K562 (cell line): ENCODE measurements at regions not wholly inside any gene's neighbourhood (a gene's known extent, or its start where the extent isn't known, plus 50 kb on each side); places are given as distances from the start of the nearest gene placed in this dataset.

Experiments
- ATAC-seq: fragments of 200-7000 bp; cut with Tn5 transposase; 3 replicates; pipeline ENCODE4 v1.9.1; 2020; ENCODE audit warnings: moderate library complexity
- BruUV-seq: library from RNA; stranded (reverse); fragments of 400-500 nt; replicated peaks from 2 replicates; lab custom pipeline; 2021; lab: Mats Ljungman, UMichigan
- CTCF ChIA-PET: fragments of 300-600 bp; formaldehyde crosslinking; extraction: SDS; loops from one replicate; lab custom pipeline; 2021; ENCODE audit warnings: low intra/inter-chr PET ratio; lab: Yijun Ruan, JAX
- POLR2A ChIA-PET: fragments of 300-600, 350-650 bp; sonication (Branson Sonifier 250); formaldehyde crosslinking; extraction: SDS; loops from one replicate; lab custom pipeline; 2021; ENCODE audit warnings: antibody characterized with exemption, inconsistent platforms; lab: Yijun Ruan, JAX
- DNase-seq, 4 experiments: peaks; one replicate each; pipeline versions ENCODE4 v3.0.0 to v3.0.0-alpha.2; 2011 to 2018; ENCODE audit warnings: low spot score in 3 of 4, mixed read lengths in 3 of 4; ENCODE audit errors: extremely low read depth in 1 of 4
- FAIRE-seq: peaks from 2 replicates; lab custom pipeline; 2011; peaks lifted over from hg19 to GRCh38; lab: Jason Lieb, UNC
- H2AFZ ChIP-seq: 2 replicates; pipeline ENCODE4 v1.6.0; 2011; ENCODE audit warnings: low read depth, low read length, control low read depth, inconsistent platforms
- H3K27ac ChIP-seq: fragments of 200-600 bp; 3 replicates; pipeline ENCODE4 v1.8.0; 2011; ENCODE audit warnings: low read depth, mild to moderate bottlenecking, control low read depth, inconsistent platforms, low read length, moderate library complexity, mixed read lengths; ENCODE audit errors: extremely low read depth
- H3K27me3 ChIP-seq, 2 experiments: fragments of 300-600 bp in 1 of 2; 2 replicates in 1 of 2; 3 replicates in 1 of 2; pipeline versions ENCODE4 v1.6.0 to v1.8.0; 2011; ENCODE audit warnings: inconsistent platforms in 2 of 2, low read length in 2 of 2, mild to moderate bottlenecking in 1 of 2, mixed read lengths in 1 of 2, moderate library complexity in 1 of 2; ENCODE audit not compliant: control insufficient read depth in 2 of 2, insufficient read depth in 2 of 2
- H3K36me3 ChIP-seq: fragments of 300-600 bp; 3 replicates; pipeline ENCODE4 v1.8.0; 2011; ENCODE audit warnings: mild to moderate bottlenecking, low read length, inconsistent platforms; ENCODE audit not compliant: control insufficient read depth, insufficient read depth
- H3K4me1 ChIP-seq, 2 experiments: fragments of 200-600 bp in 1 of 2; replicated peaks in 1 of 2; 2 replicates in 1 of 2; 3 replicates in 1 of 2; pipeline versions ENCODE4 v1.5.1 to v1.8.0; 2011; ENCODE audit warnings: inconsistent platforms in 2 of 2, low read length in 2 of 2, mild to moderate bottlenecking in 1 of 2, mixed read lengths in 1 of 2, moderate library complexity in 1 of 2; ENCODE audit not compliant: control insufficient read depth in 2 of 2, insufficient read depth in 2 of 2
- H3K4me2 ChIP-seq: 2 replicates; pipeline ENCODE4 v1.6.1; 2011; ENCODE audit warnings: low read length, control low read depth, inconsistent platforms, mixed read lengths; ENCODE audit not compliant: insufficient read depth
- H3K4me3 ChIP-seq: fragments of 200-600 bp; sonication (generic), shearing (Covaris generic); 2 replicates; pipeline ENCODE4 v1.5.1; 2016; ENCODE audit warnings: control low read depth, inconsistent platforms
- H3K79me2 ChIP-seq: fragments of 200-600 bp; 3 replicates; pipeline ENCODE4 v1.8.0; 2011; ENCODE audit warnings: low read length, inconsistent platforms; ENCODE audit not compliant: control insufficient read depth, insufficient read depth
- H3K9ac ChIP-seq, 2 experiments: 2 replicates each; pipeline versions ENCODE4 v1.6.0 to v1.6.1; 2011; ENCODE audit warnings: low read depth in 2 of 2, low read length in 2 of 2, control low read depth in 1 of 2, inconsistent platforms in 1 of 2, mild to moderate bottlenecking in 1 of 2, mixed read lengths in 1 of 2; ENCODE audit not compliant: insufficient read depth in 1 of 2
- H3K9me1 ChIP-seq: one replicate; pipeline ENCODE4 v1.6.0; 2011; ENCODE audit warnings: inconsistent platforms, mild to moderate bottlenecking, low read length, moderate library complexity; ENCODE audit not compliant: control insufficient read depth, insufficient read depth
- H3K9me3 ChIP-seq: replicated peaks from 2 replicates; pipeline ENCODE4 v1.5.1; 2011; ENCODE audit warnings: low read depth, low read length, inconsistent platforms; ENCODE audit not compliant: control insufficient read depth, insufficient read depth
- H4K20me1 ChIP-seq: replicated peaks from 2 replicates; pipeline ENCODE4 v1.6.1; 2011; ENCODE audit warnings: low read length, inconsistent platforms, mixed read lengths; ENCODE audit not compliant: control insufficient read depth, insufficient read depth
- ELF2 ChIP-seq: fragments of 250-450 bp; sonication (Bioruptor Pico); IDR thresholded peaks from 2 replicates; pipeline ENCODE4 v1.5.0; 2021; ENCODE audit warnings: mild to moderate bottlenecking
- GABPA ChIP-seq: fragments of 200-800 bp; sonication (Bioruptor generic); conservative IDR thresholded peaks from 2 replicates; pipeline ENCODE4 v1.6.1; 2016; ENCODE audit warnings: low read depth, missing genetic modification characterization, missing compliant biosample characterization
- L3MBTL2 ChIP-seq: fragments of 450-650 bp; IDR thresholded peaks from 2 replicates; pipeline ENCODE4 v1.6.1; 2016; ENCODE audit warnings: mild to moderate bottlenecking, moderate library complexity
- MECOM ChIP-seq: fragments of 250-450 bp; sonication (Bioruptor Pico); IDR thresholded peaks from 2 replicates; pipeline ENCODE4 v1.8.0; 2022; ENCODE audit warnings: inconsistent platforms
- MTA3 ChIP-seq: fragments of 450-650 bp; formaldehyde crosslinking; IDR thresholded peaks from 2 replicates; pipeline ENCODE4 v1.6.1; 2017; ENCODE audit warnings: mild to moderate bottlenecking, borderline replicate concordance
- SP2 ChIP-seq: IDR thresholded peaks from 2 replicates; pipeline ENCODE4 v1.6.1; 2011; ENCODE audit warnings: mild to moderate bottlenecking, low read depth, low read length, moderate library complexity; ENCODE audit not compliant: poor library complexity, severe bottlenecking; ENCODE audit errors: extremely low read depth
- TOE1 ChIP-seq, 2 experiments: fragments of 450-650 bp in 1 of 2; sonication (generic) in 1 of 2; formaldehyde crosslinking in 1 of 2; IDR thresholded peaks; 2 replicates each; pipeline versions ENCODE4 v1.7.1 to v1.8.0; 2016 to 2022; ENCODE audit warnings: borderline replicate concordance in 2 of 2, mild to moderate bottlenecking in 2 of 2, antibody characterized with exemption in 1 of 2, inconsistent platforms in 1 of 2, low read depth in 1 of 2, missing genetic modification reagents in 1 of 2, moderate library complexity in 1 of 2
- ZNF134 ChIP-seq: fragments of 250-450 bp; sonication (Bioruptor Pico); conservative IDR thresholded peaks from 2 replicates; pipeline ENCODE4 v1.4.0; 2020
- ZNF274 ChIP-seq: IDR thresholded peaks from 2 replicates; pipeline ENCODE4 v1.6.1; 2011; ENCODE audit warnings: low read depth, mild to moderate bottlenecking, low read length, moderate library complexity, borderline replicate concordance
- ZZZ3 ChIP-seq: fragments of 450-650 bp; IDR thresholded peaks from 2 replicates; pipeline ENCODE4 v1.6.1; 2016; ENCODE audit warnings: antibody characterized with exemption, mild to moderate bottlenecking, moderate library complexity
- WGBS: fragments of 100-300 bp; shearing (Covaris generic); methylation state at CpG from one replicate; pipeline ENCODE4 v1.1.6; 2016; ENCODE audit warnings: low coverage, mixed read lengths; ENCODE audit not compliant: insufficient coverage; ENCODE audit errors: missing lambda C conversion rate; 5-methylcytosine and 5-hydroxymethylcytosine counted together
- in situ Hi-C: fragments of 300-500 bp; cut with MboI; formaldehyde crosslinking; loops from 4 replicates; pipeline ENCODE4 v1.15.0; 2018; ENCODE audit warnings: inconsistent platforms, mixed read lengths
- intact Hi-C: fragments of 100-400 bp; cut with micrococcal nuclease; formaldehyde crosslinking; loops from 2 replicates; pipeline ENCODE4 v1.14.2; 2022
- TF ChIP-seq, protein P1 (sequence below): fragments of 450-650 bp; conservative IDR thresholded peaks from 2 replicates; pipeline ENCODE4 v1.6.1; 2016; ENCODE audit warnings: missing genetic modification characterization, low read depth, mild to moderate bottlenecking, control low read depth, missing compliant biosample characterization
- TF ChIP-seq, protein P2 (sequence below): sonication (generic); formaldehyde crosslinking; IDR thresholded peaks from 2 replicates; pipeline ENCODE4 v1.8.0; 2023; ENCODE audit warnings: mild to moderate bottlenecking, missing genetic modification reagents

DNA sequence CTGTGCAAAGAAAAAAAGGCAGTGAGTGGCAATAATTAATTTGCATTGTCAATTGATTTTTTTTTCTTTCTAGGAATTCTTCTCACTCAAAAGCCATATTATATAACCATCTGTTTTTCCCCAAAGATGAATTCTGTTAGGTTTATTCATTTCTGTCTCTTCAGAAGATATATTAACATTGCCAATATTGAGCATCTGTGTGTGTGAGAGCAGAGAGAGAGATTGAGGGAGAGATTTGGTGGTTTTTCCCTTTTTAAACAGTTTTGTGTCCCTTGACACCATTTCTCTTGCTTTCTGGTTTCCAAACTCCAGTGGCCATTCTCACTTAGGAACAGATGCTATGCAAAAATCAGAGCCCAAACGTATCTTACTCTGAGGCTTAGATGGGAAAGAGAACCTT is 112.5 kb downstream of the LACC1 start:
- in situ Hi-C loops, result no loop called here
- 0% methylated on average over 1 of the region's 1 CpG for WGBS

More for the DNA sequence above, 112.5 kb downstream of the LACC1 start:
- DNase-seq, result no peak
- no TSS peak for BruUV-seq
- Histone ChIP-seq H4K20me1 (no peaks in the 10 kb centered on the region), H3K4me1 (no peaks in the 10 kb centered on the region), H2AFZ (no peak overlapping the region), H3K27ac (no peak overlapping the region), H3K9me1 (no peaks in the 10 kb centered on the region), H3K27me3 (0 out of 5 replicates have a peak, but pooled peaks cover 0 to 4% of the 10 kb centered on the region in 2 experiments), H3K9me3 (peaks cover 2% of the 10 kb centered on the region; the same call in 1 of the 2 replicates), H3K4me3 (no peak overlapping the region), H3K36me3 (no peaks in the 10 kb centered on the region), H3K9ac (no peak overlapping the region), H3K79me2 (no peaks in the 10 kb centered on the region), H3K4me2 (no peak overlapping the region)
- ATAC-seq, result no peak
- CTCF ChIA-PET, result no interaction called here
- TF ChIP-seq MTA3, result no peak
- TF ChIP-seq, protein P1, sequence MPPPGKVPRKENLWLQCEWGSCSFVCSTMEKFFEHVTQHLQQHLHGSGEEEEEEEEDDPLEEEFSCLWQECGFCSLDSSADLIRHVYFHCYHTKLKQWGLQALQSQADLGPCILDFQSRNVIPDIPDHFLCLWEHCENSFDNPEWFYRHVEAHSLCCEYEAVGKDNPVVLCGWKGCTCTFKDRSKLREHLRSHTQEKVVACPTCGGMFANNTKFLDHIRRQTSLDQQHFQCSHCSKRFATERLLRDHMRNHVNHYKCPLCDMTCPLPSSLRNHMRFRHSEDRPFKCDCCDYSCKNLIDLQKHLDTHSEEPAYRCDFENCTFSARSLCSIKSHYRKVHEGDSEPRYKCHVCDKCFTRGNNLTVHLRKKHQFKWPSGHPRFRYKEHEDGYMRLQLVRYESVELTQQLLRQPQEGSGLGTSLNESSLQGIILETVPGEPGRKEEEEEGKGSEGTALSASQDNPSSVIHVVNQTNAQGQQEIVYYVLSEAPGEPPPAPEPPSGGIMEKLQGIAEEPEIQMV (tag), result no peak
- TF ChIP-seq ZNF274, result no peak
- TF ChIP-seq, protein P2, sequence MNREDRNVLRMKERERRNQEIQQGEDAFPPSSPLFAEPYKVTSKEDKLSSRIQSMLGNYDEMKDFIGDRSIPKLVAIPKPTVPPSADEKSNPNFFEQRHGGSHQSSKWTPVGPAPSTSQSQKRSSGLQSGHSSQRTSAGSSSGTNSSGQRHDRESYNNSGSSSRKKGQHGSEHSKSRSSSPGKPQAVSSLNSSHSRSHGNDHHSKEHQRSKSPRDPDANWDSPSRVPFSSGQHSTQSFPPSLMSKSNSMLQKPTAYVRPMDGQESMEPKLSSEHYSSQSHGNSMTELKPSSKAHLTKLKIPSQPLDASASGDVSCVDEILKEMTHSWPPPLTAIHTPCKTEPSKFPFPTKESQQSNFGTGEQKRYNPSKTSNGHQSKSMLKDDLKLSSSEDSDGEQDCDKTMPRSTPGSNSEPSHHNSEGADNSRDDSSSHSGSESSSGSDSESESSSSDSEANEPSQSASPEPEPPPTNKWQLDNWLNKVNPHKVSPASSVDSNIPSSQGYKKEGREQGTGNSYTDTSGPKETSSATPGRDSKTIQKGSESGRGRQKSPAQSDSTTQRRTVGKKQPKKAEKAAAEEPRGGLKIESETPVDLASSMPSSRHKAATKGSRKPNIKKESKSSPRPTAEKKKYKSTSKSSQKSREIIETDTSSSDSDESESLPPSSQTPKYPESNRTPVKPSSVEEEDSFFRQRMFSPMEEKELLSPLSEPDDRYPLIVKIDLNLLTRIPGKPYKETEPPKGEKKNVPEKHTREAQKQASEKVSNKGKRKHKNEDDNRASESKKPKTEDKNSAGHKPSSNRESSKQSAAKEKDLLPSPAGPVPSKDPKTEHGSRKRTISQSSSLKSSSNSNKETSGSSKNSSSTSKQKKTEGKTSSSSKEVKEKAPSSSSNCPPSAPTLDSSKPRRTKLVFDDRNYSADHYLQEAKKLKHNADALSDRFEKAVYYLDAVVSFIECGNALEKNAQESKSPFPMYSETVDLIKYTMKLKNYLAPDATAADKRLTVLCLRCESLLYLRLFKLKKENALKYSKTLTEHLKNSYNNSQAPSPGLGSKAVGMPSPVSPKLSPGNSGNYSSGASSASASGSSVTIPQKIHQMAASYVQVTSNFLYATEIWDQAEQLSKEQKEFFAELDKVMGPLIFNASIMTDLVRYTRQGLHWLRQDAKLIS (CRISPR knock-in tag), result no peak
- TF ChIP-seq ZNF134 (CRISPR knock-in tag), result no peak
- TF ChIP-seq MECOM (CRISPR knock-in tag), result no peak
- TF ChIP-seq ZZZ3, result no peak
- TF ChIP-seq L3MBTL2, result no peak
- no peak for TF ChIP-seq SP2
- no peak for TF ChIP-seq TOE1 (IDR thresholded peaks at IDR 0.05; ENCODE audit: borderline replicate concordance)
- no peak for TF ChIP-seq TOE1 (CRISPR knock-in tag; IDR thresholded peaks at IDR 0.05; ENCODE audit: borderline replicate concordance, low read depth)
- TF ChIP-seq ELF2, result no peak
- no peak for TF ChIP-seq GABPA (tag)
- POLR2A ChIA-PET, result no interaction called here
- intact Hi-C loops, result no loop called here
- no peak for FAIRE-seq
